IMR-90 (cell line): ENCODE measurements at regions not wholly inside any gene's neighbourhood (a gene's known extent, or its start where the extent isn't known, plus 50 kb on each side); places are given as distances from the start of the nearest gene placed in this dataset.

Experiments used
- BHLHE40 ChIP-seq: fragments of 150-350 bp; IDR thresholded peaks from 2 replicates; pipeline ENCODE4 v1.6.1; 2016; ENCODE audit warnings: mild to moderate bottlenecking, low read depth, low read length
- CEBPB ChIP-seq: IDR thresholded peaks from 2 replicates; pipeline ENCODE4 v1.6.1; 2012; ENCODE audit warnings: low read depth, low read length, improper control_type of control experiment
- CHD1 ChIP-seq: IDR thresholded peaks from 2 replicates; pipeline ENCODE4 v1.6.1; 2012; ENCODE audit warnings: low read depth, low read length, improper control_type of control experiment
- FOS ChIP-seq: fragments of 150-350 bp; IDR thresholded peaks from 2 replicates; pipeline ENCODE4 v1.6.1; 2016; ENCODE audit warnings: low read depth, low read length
- MAFK ChIP-seq: IDR thresholded peaks from 2 replicates; pipeline ENCODE4 v1.6.1; 2012; ENCODE audit warnings: low read depth, low read length, improper control_type of control experiment
- MXI1 ChIP-seq: IDR thresholded peaks from 2 replicates; pipeline ENCODE4 v1.6.1; 2012; ENCODE audit warnings: low read depth, mild to moderate bottlenecking, low read length, moderate library complexity, borderline replicate concordance
- POLR2A ChIP-seq: IDR thresholded peaks from 2 replicates; pipeline ENCODE4 v1.6.1; 2012; ENCODE audit warnings: mild to moderate bottlenecking, low read depth, low read length
- RCOR1 ChIP-seq: IDR thresholded peaks from 2 replicates; pipeline ENCODE4 v1.6.1; 2012; ENCODE audit warnings: mild to moderate bottlenecking, low read length, improper control_type of control experiment; ENCODE audit not compliant: insufficient replicate concordance
- RFX5 ChIP-seq: IDR thresholded peaks from 2 replicates; pipeline ENCODE4 v1.8.0; 2012; ENCODE audit warnings: low read depth, mild to moderate bottlenecking, low read length, moderate library complexity
- TF ChIP-seq, protein P1 (sequence below): conservative IDR thresholded peaks from 2 replicates; pipeline ENCODE4 v1.5.1; 2012; ENCODE audit warnings: mild to moderate bottlenecking, low read depth, low read length, improper control_type of control experiment
- TF ChIP-seq, protein P2 (sequence below): fragments of 150-350 bp; IDR thresholded peaks from 2 replicates; pipeline ENCODE4 v1.6.1; 2016; ENCODE audit warnings: low read depth, mild to moderate bottlenecking, low read length, moderate library complexity, borderline replicate concordance

DNA sequence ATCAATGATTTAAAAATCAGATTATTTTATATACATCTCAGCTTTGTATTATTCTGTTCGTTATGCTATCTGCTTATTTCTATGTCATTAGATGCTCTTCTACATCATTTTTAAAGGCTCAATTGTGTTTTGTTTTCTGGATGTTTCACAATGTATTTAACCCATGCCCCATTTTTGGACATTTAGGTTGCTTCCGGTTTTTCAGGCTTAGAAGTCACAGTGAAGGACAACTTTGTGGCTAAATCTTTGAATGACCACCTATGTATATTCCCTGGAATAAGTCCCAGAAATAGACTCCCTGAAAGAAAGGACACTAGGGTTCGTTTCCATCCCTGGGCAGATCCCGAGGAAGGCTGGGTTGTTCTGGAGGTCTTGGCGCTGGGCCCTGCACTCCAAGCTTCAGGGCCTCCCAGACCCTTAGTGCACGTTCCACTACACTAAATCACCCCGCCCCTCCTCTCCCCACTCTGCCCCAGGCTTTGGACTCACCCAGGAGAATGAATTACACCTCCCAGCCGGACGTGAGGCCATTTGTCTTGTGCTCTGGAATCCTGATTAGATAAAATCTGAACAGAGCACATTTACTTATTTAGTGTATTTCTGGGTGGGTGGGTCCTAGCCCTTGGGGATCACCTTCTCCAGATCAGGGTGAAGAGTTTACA, 188.2 kb downstream of the ZFP36L2 start:
- no peak for TF ChIP-seq POLR2A
- TF ChIP-seq, protein P1, sequence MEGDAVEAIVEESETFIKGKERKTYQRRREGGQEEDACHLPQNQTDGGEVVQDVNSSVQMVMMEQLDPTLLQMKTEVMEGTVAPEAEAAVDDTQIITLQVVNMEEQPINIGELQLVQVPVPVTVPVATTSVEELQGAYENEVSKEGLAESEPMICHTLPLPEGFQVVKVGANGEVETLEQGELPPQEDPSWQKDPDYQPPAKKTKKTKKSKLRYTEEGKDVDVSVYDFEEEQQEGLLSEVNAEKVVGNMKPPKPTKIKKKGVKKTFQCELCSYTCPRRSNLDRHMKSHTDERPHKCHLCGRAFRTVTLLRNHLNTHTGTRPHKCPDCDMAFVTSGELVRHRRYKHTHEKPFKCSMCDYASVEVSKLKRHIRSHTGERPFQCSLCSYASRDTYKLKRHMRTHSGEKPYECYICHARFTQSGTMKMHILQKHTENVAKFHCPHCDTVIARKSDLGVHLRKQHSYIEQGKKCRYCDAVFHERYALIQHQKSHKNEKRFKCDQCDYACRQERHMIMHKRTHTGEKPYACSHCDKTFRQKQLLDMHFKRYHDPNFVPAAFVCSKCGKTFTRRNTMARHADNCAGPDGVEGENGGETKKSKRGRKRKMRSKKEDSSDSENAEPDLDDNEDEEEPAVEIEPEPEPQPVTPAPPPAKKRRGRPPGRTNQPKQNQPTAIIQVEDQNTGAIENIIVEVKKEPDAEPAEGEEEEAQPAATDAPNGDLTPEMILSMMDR, result no peak
- TF ChIP-seq RFX5, result no peak
- TF ChIP-seq FOS, result no peak
- TF ChIP-seq BHLHE40, result no peak
- TF ChIP-seq, protein P2, sequence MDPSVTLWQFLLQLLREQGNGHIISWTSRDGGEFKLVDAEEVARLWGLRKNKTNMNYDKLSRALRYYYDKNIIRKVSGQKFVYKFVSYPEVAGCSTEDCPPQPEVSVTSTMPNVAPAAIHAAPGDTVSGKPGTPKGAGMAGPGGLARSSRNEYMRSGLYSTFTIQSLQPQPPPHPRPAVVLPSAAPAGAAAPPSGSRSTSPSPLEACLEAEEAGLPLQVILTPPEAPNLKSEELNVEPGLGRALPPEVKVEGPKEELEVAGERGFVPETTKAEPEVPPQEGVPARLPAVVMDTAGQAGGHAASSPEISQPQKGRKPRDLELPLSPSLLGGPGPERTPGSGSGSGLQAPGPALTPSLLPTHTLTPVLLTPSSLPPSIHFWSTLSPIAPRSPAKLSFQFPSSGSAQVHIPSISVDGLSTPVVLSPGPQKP, result no peak
- TF ChIP-seq CHD1, result no peak
- TF ChIP-seq MXI1, result no peak
- TF ChIP-seq CEBPB, result no peak
- no peak for TF ChIP-seq MAFK
- TF ChIP-seq RCOR1, result no peak
